GM12891 (cell line): ENCODE measurements at regions not wholly inside any gene's neighbourhood (a gene's known extent, or its start where the extent isn't known, plus 50 kb on each side); places are given as distances from the start of the nearest gene placed in this dataset.

Experiments used
- POLR2A ChIP-seq: IDR thresholded peaks from 2 replicates; pipeline ENCODE4 v1.6.1; 2011; ENCODE audit warnings: low read depth, low read length, control low read depth
- POLR2AphosphoS5 ChIP-seq: IDR thresholded peaks from 2 replicates; pipeline ENCODE4 v1.6.1; 2011; ENCODE audit warnings: low read depth, low read length, control low read depth
- TAF1 ChIP-seq: IDR thresholded peaks from 2 replicates; pipeline ENCODE4 v1.6.1; 2011; ENCODE audit warnings: low read depth, low read length, control low read depth

DNA sequence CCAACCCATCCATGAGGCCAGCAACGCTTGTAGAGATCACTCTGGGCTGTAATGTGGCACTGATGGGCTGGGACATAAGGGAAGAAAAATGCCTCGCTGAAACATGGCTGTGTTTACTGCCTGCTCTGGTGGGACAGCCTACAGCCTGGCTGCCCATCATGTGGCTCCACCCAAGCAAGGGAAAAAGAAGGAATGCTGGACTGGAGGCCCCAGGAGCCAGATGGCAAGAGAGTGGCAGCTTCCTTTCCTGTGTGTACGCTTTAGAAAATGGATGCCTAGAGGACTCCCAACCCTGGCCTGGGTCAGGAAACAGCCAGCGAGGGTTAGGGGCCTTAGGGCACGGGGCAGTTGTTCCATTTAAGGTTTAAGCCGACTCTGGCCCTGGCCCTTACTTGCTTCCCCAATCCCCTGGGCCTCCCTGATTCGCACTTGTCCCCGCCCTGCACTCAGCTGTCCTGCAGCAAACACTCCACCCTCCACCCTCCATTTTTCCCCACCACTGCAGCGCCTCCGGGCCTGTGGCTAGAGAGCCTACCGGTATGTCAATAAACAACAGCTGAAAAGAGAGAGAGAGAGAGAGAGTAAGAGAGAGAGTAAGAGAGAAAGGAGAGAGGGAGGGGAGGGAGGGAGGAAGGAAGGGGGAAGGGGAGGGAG, 819.4 kb downstream of the SEMA5A start:
- TF ChIP-seq POLR2AphosphoS5 = no peak
- TF ChIP-seq POLR2A = no peak
- no peak for TF ChIP-seq TAF1
